ENCODE measurements at regions not wholly inside any gene's neighbourhood (a gene's known extent, or its start where the extent isn't known, plus 50 kb on each side); places are given as distances from the start of the nearest gene placed in this dataset.

DNA sequence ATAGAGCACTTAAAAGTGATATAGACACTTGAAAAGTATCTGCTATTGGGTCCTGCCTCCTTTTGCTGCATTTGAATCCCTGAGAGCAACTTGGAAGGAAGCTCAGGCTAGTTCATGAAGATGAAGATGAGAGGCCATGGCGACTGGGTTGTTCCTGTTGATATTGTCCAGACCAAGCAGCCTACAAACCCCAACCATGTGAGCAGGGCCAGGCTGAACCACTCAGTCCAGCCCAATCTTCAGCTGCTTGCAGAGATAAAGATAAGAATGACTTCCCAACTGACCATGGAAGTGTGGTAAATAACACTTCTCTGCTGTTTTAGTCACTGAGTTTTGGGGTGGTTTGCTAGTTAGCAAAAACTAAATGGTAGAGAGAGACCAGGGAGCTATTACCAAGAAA is 417.6 kb downstream of the SOX11 start:
- TF ChIP-seq, protein P1, sequence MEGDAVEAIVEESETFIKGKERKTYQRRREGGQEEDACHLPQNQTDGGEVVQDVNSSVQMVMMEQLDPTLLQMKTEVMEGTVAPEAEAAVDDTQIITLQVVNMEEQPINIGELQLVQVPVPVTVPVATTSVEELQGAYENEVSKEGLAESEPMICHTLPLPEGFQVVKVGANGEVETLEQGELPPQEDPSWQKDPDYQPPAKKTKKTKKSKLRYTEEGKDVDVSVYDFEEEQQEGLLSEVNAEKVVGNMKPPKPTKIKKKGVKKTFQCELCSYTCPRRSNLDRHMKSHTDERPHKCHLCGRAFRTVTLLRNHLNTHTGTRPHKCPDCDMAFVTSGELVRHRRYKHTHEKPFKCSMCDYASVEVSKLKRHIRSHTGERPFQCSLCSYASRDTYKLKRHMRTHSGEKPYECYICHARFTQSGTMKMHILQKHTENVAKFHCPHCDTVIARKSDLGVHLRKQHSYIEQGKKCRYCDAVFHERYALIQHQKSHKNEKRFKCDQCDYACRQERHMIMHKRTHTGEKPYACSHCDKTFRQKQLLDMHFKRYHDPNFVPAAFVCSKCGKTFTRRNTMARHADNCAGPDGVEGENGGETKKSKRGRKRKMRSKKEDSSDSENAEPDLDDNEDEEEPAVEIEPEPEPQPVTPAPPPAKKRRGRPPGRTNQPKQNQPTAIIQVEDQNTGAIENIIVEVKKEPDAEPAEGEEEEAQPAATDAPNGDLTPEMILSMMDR (IDR thresholded peaks at IDR 0.05) = no peak
- TF ChIP-seq POLR2A (IDR thresholded peaks at IDR 0.05) = no peak

Measured in Peyer's patch (tissue), 4 donors.